GM21423 (cell line): ENCODE measurements at regions not wholly inside any gene's neighbourhood (a gene's known extent, or its start where the extent isn't known, plus 50 kb on each side); places are given as distances from the start of the nearest gene placed in this dataset.
"Not testable (repeated sequence)": the region's sequence is repeated elsewhere in the genome, so short reads cannot be mapped to it uniquely, and the experiment has no call there.

ENCODE experiments used
- ATAC-seq: cut with Tn5 transposase; IDR thresholded peaks from one replicate; pipeline ENCODE4 v1.9.1; 2021; ENCODE audit warnings: mild to moderate bottlenecking, moderate library complexity; ENCODE audit not compliant: unreplicated experiment

GRCh38 chr6:126202707-126203106 lies 137.2 kb upstream of the CENPW start:
- no peak for ATAC-seq

- no peak for ATAC-seq
Measured at GRCh38 chr6:126204126-126204525, 135.8 kb upstream of the CENPW start.

GRCh38 chr6:126204598-126204997 lies 135.3 kb upstream of the CENPW start:
- ATAC-seq = no peak

GRCh38 chr6:126206504-126207246 lies 133.2 kb upstream of the CENPW start:
- no peak for ATAC-seq

- ATAC-seq = no peak
Measured at GRCh38 chr6:126210398-126211075, 129.4 kb upstream of the CENPW start.

GRCh38 chr6:126217497-126217896 lies 122.4 kb upstream of the CENPW start:
- ATAC-seq = no peak

GRCh38 chr6:126220901-126221300 lies 119.0 kb upstream of the CENPW start:
- ATAC-seq = not testable (repeated sequence)

GRCh38 chr6:126227833-126228702 lies 111.8 kb upstream of the CENPW start:
- ATAC-seq = no peak

GRCh38 chr6:126232671-126233070 lies 107.2 kb upstream of the CENPW start:
- ATAC-seq = no peak

- ATAC-seq = no peak
Measured at GRCh38 chr6:126233192-126233591, 106.7 kb upstream of the CENPW start.

GRCh38 chr6:126235363-126235762 lies 104.6 kb upstream of the CENPW start:
- ATAC-seq = no peak

- ATAC-seq = no peak
Measured at GRCh38 chr6:126245077-126245476, 94.8 kb upstream of the CENPW start.

- no peak for ATAC-seq
Measured at GRCh38 chr6:126252154-126252553, 87.8 kb upstream of the CENPW start.

GRCh38 chr6:126253431-126253830 lies 86.5 kb upstream of the CENPW start:
- no peak for ATAC-seq

GRCh38 chr6:126258150-126258549 lies 81.8 kb upstream of the CENPW start:
- no peak for ATAC-seq

GRCh38 chr6:126261792-126262421 lies 78.0 kb upstream of the CENPW start:
- no peak for ATAC-seq

- no peak for ATAC-seq
Measured at GRCh38 chr6:126264265-126264664, 75.7 kb upstream of the CENPW start.

- ATAC-seq = no peak
Measured at GRCh38 chr6:126266664-126267063, 73.3 kb upstream of the CENPW start.

GRCh38 chr6:126267626-126268025 lies 72.3 kb upstream of the CENPW start:
- ATAC-seq = no peak

GRCh38 chr6:126268092-126268491 lies 71.8 kb upstream of the CENPW start:
- peak; percentile 63 for ATAC-seq

- no peak for ATAC-seq
Measured at GRCh38 chr6:126280287-126280686, 59.6 kb upstream of the CENPW start.
